GM12872 (cell line): ENCODE measurements at regions not wholly inside any gene's neighbourhood (a gene's known extent, or its start where the extent isn't known, plus 50 kb on each side); places are given as distances from the start of the nearest gene placed in this dataset.

Experiments
- TF ChIP-seq, protein P1 (sequence below): IDR thresholded peaks from 3 replicates; pipeline ENCODE4 v1.5.1; 2011; ENCODE audit warnings: low read depth, mild to moderate bottlenecking, low read length, moderate library complexity; ENCODE audit not compliant: insufficient read depth

DNA sequence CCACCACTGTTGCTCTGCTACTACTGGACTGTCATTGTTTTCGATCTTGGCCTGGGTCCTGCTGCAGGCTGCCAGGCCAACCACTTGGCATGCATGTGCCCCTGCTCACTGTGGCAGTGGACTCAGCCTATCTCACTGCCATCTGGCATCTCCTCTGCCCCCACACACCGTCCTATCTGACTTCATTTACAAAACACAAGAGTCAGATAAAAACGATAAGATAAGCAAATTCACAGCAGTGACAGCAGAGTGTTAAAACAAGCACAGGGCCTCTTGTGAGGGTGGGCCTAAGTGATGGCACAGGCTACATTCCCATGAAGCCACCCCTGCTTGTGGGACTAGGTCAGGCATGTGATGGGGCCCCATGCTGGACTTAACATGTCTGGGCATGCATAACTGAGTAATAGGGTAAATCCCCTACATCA is 68.1 kb downstream of the CRYGS start:
- TF ChIP-seq, protein P1, sequence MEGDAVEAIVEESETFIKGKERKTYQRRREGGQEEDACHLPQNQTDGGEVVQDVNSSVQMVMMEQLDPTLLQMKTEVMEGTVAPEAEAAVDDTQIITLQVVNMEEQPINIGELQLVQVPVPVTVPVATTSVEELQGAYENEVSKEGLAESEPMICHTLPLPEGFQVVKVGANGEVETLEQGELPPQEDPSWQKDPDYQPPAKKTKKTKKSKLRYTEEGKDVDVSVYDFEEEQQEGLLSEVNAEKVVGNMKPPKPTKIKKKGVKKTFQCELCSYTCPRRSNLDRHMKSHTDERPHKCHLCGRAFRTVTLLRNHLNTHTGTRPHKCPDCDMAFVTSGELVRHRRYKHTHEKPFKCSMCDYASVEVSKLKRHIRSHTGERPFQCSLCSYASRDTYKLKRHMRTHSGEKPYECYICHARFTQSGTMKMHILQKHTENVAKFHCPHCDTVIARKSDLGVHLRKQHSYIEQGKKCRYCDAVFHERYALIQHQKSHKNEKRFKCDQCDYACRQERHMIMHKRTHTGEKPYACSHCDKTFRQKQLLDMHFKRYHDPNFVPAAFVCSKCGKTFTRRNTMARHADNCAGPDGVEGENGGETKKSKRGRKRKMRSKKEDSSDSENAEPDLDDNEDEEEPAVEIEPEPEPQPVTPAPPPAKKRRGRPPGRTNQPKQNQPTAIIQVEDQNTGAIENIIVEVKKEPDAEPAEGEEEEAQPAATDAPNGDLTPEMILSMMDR = no peak

DNA sequence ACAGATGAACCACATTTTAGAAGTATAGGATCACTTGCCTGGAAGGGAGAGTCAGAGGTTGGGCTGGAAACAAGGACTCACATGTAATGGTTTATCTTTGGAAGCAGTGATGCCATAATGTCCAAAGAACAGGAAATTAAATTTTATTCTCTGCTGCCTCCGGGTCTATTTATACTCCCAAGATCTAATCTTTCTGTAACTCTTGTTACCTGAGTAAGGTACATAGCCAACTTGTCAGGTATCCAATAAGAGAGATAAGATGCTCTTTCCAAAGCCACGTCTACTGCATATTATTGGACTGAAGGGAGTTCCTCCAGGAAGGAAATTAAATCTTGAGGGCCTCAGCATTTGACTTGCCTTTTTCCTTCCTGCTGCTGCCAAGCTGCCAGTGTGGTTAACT is 71.0 kb downstream of the CRYGS start:
- TF ChIP-seq, protein P1 = no peak

- TF ChIP-seq, protein P1 = no peak
These were observed 71.6 kb downstream of the CRYGS start for GRCh38 chr3:186472456-186473008.

- TF ChIP-seq, protein P1 = no peak
These were observed 72.4 kb downstream of the CRYGS start for GRCh38 chr3:186471771-186472170.

DNA sequence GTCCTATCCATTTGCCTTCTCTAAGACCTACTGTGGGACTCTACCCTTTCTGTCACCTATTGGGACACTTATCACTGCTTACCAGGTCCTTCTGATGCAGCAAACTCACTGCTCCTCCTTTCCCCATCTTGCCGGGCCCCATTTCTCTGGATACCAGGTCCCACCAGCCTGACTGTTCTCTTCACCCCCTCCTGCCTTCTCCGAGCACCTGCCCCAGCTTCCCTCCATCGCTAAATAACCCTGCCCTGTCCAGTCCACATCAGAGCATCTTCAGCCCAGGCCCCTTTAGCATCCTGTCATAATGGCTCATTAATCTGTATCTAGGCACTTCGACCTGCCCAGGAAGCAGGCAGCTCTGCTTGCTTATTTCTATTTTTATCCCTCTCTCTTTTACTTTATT is 74.7 kb downstream of the CRYGS start:
- TF ChIP-seq, protein P1 = no peak

DNA sequence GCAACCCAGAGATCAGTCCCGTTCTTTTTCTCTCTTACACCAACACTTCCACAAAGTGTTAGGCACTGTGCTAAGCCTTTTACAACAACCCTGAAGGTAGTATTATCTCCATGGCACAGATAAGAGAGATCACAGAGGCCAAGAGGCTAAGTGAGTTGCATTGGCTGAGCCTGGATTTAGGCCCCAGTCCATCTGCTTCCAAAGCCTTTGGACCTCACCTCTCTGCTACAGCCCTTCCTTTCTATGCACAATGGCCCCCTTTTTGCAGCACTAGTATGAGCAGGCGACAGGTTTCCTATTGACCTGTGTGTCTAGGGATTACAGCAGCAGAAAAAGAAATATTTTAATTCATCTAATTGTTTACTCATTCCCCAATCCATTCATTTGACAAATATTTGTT is 76.2 kb downstream of the CRYGS start:
- TF ChIP-seq, protein P1 = no peak

- TF ChIP-seq, protein P1 = no peak
These were observed 77.7 kb downstream of the CRYGS start for GRCh38 chr3:186466391-186466974.
